ENCODE measurements at regions not wholly inside any gene's neighbourhood (a gene's known extent, or its start where the extent isn't known, plus 50 kb on each side); places are given as distances from the start of the nearest gene placed in this dataset.

DNA sequence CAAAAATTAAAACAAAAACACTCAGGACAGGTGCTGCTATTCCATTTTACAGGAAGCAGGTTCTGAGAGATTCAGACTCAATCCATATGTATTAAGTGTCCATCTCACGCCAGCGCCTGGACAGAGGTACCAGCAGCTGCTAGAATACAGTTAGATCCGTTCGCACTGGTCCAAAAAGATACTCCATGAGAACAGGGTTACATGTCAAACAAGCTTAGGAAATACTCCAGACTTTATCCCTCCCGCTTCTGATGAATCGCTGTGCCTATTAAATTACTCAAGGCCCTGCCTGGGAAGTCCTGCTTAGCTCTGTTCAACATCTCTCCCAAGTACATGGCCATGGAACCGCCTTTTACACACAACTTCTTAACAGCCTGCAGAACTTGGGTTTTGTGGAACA, 50.2 kb upstream of the SLC35C1 start:
- no peaks in the 10 kb centered on the region for H3K36me3 Mint-ChIP-seq
- H3K4me1 ChIP-seq (ENCODE audit: control insufficient read depth in 1 of 2, extremely low read depth in 1 of 2, insufficient read depth in 2 of 2, low read length in 2 of 2) = no peaks in the 10 kb centered on the region
- peaks cover 0 to 54% of the 10 kb centered on the region in 2 experiments for H3K27me3 ChIP-seq (replicated peaks in 1 of 2; ENCODE audit: control insufficient read depth in 2 of 2, extremely low read depth in 1 of 2, insufficient read depth in 2 of 2, low read length in 1 of 2)
- peaks cover 38 to 48% of the 10 kb centered on the region in 2 donors for H3K27me3 Mint-ChIP-seq
- no peaks in the 10 kb centered on the region for H3K4me1 Mint-ChIP-seq
- POLR2A ChIA-PET = no interaction called here
- H3K9me3 Mint-ChIP-seq = no peaks in the 10 kb centered on the region
- no peak overlapping the region for H3K4me3 Mint-ChIP-seq
- no peak overlapping the region for H3K27ac ChIP-seq (ENCODE audit: low read length)
- CTCF ChIA-PET = no interaction called here
- no peak overlapping the region for H3K27ac Mint-ChIP-seq
- 91% methylated on average over 7 of the region's 7 CpGs for WGBS (ENCODE audit: insufficient coverage)
- H3K9me3 ChIP-seq = no peaks in the 10 kb centered on the region
- no peak for DNase-seq
- no peak overlapping the region for H3K4me3 ChIP-seq (ENCODE audit: control insufficient read depth in 1 of 2, extremely low read depth in 1 of 2, low read length in 1 of 2)
- no peak for ATAC-seq (replicated peaks in 1 of 4)
- H3K36me3 ChIP-seq (ENCODE audit: control insufficient read depth in 2 of 2, extremely low read depth in 1 of 2, insufficient read depth in 1 of 2, low read length in 1 of 2) = no peaks in the 10 kb centered on the region

DNA sequence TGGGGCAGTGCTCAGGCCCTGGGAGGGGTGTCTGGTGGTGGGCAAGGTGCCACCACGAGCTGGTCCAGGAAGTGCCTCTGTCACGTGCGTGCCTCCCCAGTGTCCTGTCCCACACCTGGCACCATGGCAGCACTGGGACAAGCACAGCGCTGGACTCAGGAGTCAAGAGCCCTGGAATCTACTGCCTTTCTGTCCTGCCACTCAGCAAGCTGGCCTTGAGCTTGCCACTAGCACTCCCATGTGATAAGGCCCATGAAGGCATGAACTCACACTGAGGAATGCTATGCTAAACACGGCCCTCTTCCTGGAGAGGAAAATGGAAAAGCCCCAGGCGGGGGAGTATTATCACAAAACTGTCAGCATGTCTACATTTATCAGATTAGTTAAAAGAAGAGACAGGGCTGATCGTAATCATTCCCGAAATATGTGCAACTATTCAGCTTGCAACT, 50.7 kb upstream of the SLC35C1 start:
- Mint-ChIP-seq H3K9me3 (no peaks in the 10 kb centered on the region), H3K27me3 (peaks cover 41 to 48% of the 10 kb centered on the region in 2 donors), H3K27ac (no peak overlapping the region), H3K4me3 (no peak overlapping the region), H3K36me3 (no peaks in the 10 kb centered on the region), H3K4me1 (no peaks in the 10 kb centered on the region)
- POLR2A ChIA-PET = no interaction called here
- ATAC-seq (replicated peaks in 1 of 4) (no peak), DNase-seq (no peak)
- Histone ChIP-seq H3K4me1 (ENCODE audit: control insufficient read depth in 1 of 2, extremely low read depth in 1 of 2, insufficient read depth in 2 of 2, low read length in 2 of 2) (no peaks in the 10 kb centered on the region), H3K36me3 (ENCODE audit: control insufficient read depth in 2 of 2, extremely low read depth in 1 of 2, insufficient read depth in 1 of 2, low read length in 1 of 2) (no peaks in the 10 kb centered on the region), H3K27ac (ENCODE audit: low read length) (no peak overlapping the region), H3K4me3 (ENCODE audit: control insufficient read depth in 1 of 2, extremely low read depth in 1 of 2, low read length in 1 of 2) (no peak overlapping the region), H3K9me3 (no peaks in the 10 kb centered on the region), H3K27me3 (replicated peaks in 1 of 2; ENCODE audit: control insufficient read depth in 2 of 2, extremely low read depth in 1 of 2, insufficient read depth in 2 of 2, low read length in 1 of 2) (peaks cover 0 to 56% of the 10 kb centered on the region in 2 experiments)
- CTCF ChIA-PET = no interaction called here
- 57% methylated on average over 4 of the region's 8 CpGs for WGBS (ENCODE audit: insufficient coverage)

DNA sequence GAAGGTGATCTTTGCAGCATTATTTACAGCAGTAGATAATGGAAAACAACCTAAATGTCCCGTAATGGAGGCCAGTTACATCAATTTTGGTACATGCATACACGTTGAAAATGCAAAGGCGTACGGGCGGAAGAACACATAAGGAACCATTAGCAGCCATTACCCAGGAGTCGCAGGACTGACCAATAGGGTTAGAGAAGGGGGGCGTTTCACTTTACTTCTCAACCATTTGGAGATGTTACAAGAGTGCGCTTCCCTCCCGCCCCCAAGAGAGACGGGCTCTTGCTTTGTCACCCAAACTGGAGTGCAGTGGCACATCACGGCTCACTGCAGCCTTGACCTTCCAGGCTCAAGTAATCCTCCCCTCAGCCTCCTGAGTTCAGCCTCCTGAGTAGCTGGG, 52.8 kb upstream of the SLC35C1 start:
- CTCF ChIA-PET = no interaction called here

DNA sequence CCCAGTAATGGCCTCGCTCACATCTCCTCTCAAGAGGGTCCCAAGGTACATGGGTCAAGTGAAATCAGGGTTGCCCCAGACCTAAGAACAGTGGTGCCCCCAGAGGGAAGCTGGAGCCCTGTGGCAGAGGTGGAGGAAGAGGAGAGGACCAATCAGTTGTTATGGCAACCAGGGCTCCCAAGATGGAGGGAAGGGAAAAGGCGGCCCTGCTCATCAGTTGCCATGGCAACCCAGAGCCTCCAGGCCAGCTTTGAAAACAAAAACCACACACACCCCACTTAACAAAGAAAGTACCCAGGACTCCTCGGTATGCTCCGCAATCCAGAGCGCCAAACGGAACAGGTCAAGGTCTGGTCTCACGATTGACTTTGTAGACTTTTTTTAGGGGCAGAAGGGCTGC, 53.5 kb upstream of the SLC35C1 start:
- peaks cover 0 to 46% of the 10 kb centered on the region in 2 experiments for H3K27me3 ChIP-seq (replicated peaks in 1 of 2; ENCODE audit: control insufficient read depth in 2 of 2, extremely low read depth in 1 of 2, insufficient read depth in 2 of 2, low read length in 1 of 2)
- H3K4me1 ChIP-seq (ENCODE audit: control insufficient read depth in 1 of 2, extremely low read depth in 1 of 2, insufficient read depth in 2 of 2, low read length in 2 of 2) = no peaks in the 10 kb centered on the region
- H3K9me3 Mint-ChIP-seq = no peaks in the 10 kb centered on the region
- no peaks in the 10 kb centered on the region for H3K36me3 Mint-ChIP-seq
- no peak overlapping the region for H3K4me3 ChIP-seq (ENCODE audit: control insufficient read depth in 1 of 2, extremely low read depth in 1 of 2, low read length in 1 of 2)
- no peaks in the 10 kb centered on the region for H3K36me3 ChIP-seq (ENCODE audit: control insufficient read depth in 2 of 2, extremely low read depth in 1 of 2, insufficient read depth in 1 of 2, low read length in 1 of 2)
- H3K27me3 Mint-ChIP-seq = peaks cover 28 to 37% of the 10 kb centered on the region in 2 donors
- no peak overlapping the region for H3K4me3 Mint-ChIP-seq
- ChIA-PET CTCF (no interaction called here), POLR2A (no interaction called here)
- ATAC-seq (replicated peaks in 1 of 4) (no peak), DNase-seq (no peak)
- no peak overlapping the region for H3K27ac Mint-ChIP-seq
- no peaks in the 10 kb centered on the region for H3K4me1 Mint-ChIP-seq
- WGBS (ENCODE audit: insufficient coverage) = 80% methylated on average over 5 of the region's 7 CpGs
- no peaks in the 10 kb centered on the region for H3K9me3 ChIP-seq
- no peak overlapping the region for H3K27ac ChIP-seq (ENCODE audit: low read length)

More for the DNA sequence above, 52.8 kb upstream of the SLC35C1 start:
- no peak overlapping the region for H3K4me3 ChIP-seq (ENCODE audit: control insufficient read depth in 1 of 2, extremely low read depth in 1 of 2, low read length in 1 of 2)
- no peak overlapping the region for H3K4me3 Mint-ChIP-seq
- no peak overlapping the region for H3K27ac Mint-ChIP-seq
- peaks cover 0 to 48% of the 10 kb centered on the region in 2 experiments for H3K27me3 ChIP-seq (replicated peaks in 1 of 2; ENCODE audit: control insufficient read depth in 2 of 2, extremely low read depth in 1 of 2, insufficient read depth in 2 of 2, low read length in 1 of 2)
- H3K36me3 Mint-ChIP-seq = no peaks in the 10 kb centered on the region
- 94% methylated on average over 5 of the region's 11 CpGs for WGBS (ENCODE audit: insufficient coverage)
- no peak overlapping the region for H3K27ac ChIP-seq (ENCODE audit: low read length)
- no peaks in the 10 kb centered on the region for H3K9me3 Mint-ChIP-seq
- H3K4me1 Mint-ChIP-seq = no peaks in the 10 kb centered on the region
- H3K36me3 ChIP-seq (ENCODE audit: control insufficient read depth in 2 of 2, extremely low read depth in 1 of 2, insufficient read depth in 1 of 2, low read length in 1 of 2) = no peaks in the 10 kb centered on the region
- no peak for ATAC-seq (replicated peaks in 1 of 4)
- no peaks in the 10 kb centered on the region for H3K9me3 ChIP-seq
- POLR2A ChIA-PET = no interaction called here
- no peak for DNase-seq
- no peaks in the 10 kb centered on the region for H3K4me1 ChIP-seq (ENCODE audit: control insufficient read depth in 1 of 2, extremely low read depth in 1 of 2, insufficient read depth in 2 of 2, low read length in 2 of 2)
- peaks cover 33 to 42% of the 10 kb centered on the region in 2 donors for H3K27me3 Mint-ChIP-seq

DNA sequence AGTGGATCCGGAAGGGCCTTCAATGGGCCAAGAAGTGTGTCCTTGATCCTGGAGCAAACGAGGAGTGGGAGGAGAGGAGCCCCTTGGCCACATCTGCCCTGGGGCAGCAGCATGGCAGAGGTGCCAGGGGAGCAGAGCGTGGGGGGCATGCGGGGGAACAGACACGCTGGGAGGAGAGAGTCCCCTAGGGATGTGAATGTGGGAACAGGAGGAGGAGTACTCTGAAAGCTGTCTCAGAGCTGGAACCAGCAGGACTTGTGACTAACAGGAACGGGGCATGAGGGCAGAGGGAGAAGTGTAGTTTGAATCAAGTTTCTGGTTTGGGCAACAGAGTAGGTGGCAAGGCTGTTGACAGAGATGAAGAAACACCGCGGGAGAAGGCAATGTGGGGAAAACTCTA, 54.5 kb upstream of the SLC35C1 start:
- no peak for ATAC-seq (replicated peaks in 1 of 4)

DNA sequence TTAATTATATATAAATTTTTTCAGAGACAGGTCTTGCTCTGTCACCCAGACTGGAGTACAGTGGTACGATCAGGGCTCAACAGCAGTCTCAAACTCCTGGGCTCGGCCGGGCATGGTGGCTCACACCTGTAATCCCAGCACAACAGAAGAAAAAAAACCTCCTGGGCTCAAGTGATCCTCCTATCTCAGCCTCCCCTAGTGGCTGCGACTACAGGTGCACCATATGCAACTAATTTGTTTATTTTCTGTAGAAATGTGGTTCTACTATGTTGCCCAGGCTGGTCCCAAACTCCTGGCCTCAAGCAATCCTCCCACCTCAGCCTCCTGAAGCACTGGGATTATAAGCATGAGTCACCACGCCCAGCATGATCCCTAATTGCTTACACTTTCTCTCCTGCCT, 56.1 kb upstream of the SLC35C1 start:
- ATAC-seq (replicated peaks in 1 of 4) = no peak
- Mint-ChIP-seq H3K4me1 (no peaks in the 10 kb centered on the region), H3K27me3 (peaks cover 28 to 32% of the 10 kb centered on the region in 2 donors), H3K9me3 (no peaks in the 10 kb centered on the region), H3K36me3 (no peaks in the 10 kb centered on the region), H3K27ac (no peak overlapping the region), H3K4me3 (no peak overlapping the region)
- DNase-seq = no peak
- H3K4me1 ChIP-seq (ENCODE audit: control insufficient read depth in 1 of 2, extremely low read depth in 1 of 2, insufficient read depth in 2 of 2, low read length in 2 of 2) = no peaks in the 10 kb centered on the region
- no peaks in the 10 kb centered on the region for H3K9me3 ChIP-seq
- CTCF ChIA-PET = no interaction called here
- no peak overlapping the region for H3K4me3 ChIP-seq (ENCODE audit: control insufficient read depth in 1 of 2, extremely low read depth in 1 of 2, low read length in 1 of 2)
- peaks cover 0 to 33% of the 10 kb centered on the region in 2 experiments for H3K27me3 ChIP-seq (replicated peaks in 1 of 2; ENCODE audit: control insufficient read depth in 2 of 2, extremely low read depth in 1 of 2, insufficient read depth in 2 of 2, low read length in 1 of 2)
- H3K36me3 ChIP-seq (ENCODE audit: control insufficient read depth in 2 of 2, extremely low read depth in 1 of 2, insufficient read depth in 1 of 2, low read length in 1 of 2) = no peaks in the 10 kb centered on the region
- WGBS (ENCODE audit: insufficient coverage) = 80% methylated on average over 3 of the region's 5 CpGs
- POLR2A ChIA-PET = no interaction called here
- H3K27ac ChIP-seq (ENCODE audit: low read length) = no peak overlapping the region

More for the DNA sequence above, 54.5 kb upstream of the SLC35C1 start:
- H3K9me3 ChIP-seq = no peaks in the 10 kb centered on the region
- no peaks in the 10 kb centered on the region for H3K36me3 ChIP-seq (ENCODE audit: control insufficient read depth in 2 of 2, extremely low read depth in 1 of 2, insufficient read depth in 1 of 2, low read length in 1 of 2)
- DNase-seq = no peak
- H3K27ac ChIP-seq (ENCODE audit: low read length) = no peak overlapping the region
- 70% methylated on average over 4 of the region's 8 CpGs for WGBS (ENCODE audit: insufficient coverage)
- no peaks in the 10 kb centered on the region for H3K4me1 Mint-ChIP-seq
- H3K4me3 ChIP-seq (ENCODE audit: control insufficient read depth in 1 of 2, extremely low read depth in 1 of 2, low read length in 1 of 2) = no peak overlapping the region
- H3K27me3 ChIP-seq (replicated peaks in 1 of 2; ENCODE audit: control insufficient read depth in 2 of 2, extremely low read depth in 1 of 2, insufficient read depth in 2 of 2, low read length in 1 of 2) = peaks cover 0 to 37% of the 10 kb centered on the region in 2 experiments
- no peak overlapping the region for H3K27ac Mint-ChIP-seq
- H3K9me3 Mint-ChIP-seq = no peaks in the 10 kb centered on the region
- H3K36me3 Mint-ChIP-seq = no peaks in the 10 kb centered on the region
- CTCF ChIA-PET = no interaction called here
- no peaks in the 10 kb centered on the region for H3K4me1 ChIP-seq (ENCODE audit: control insufficient read depth in 1 of 2, extremely low read depth in 1 of 2, insufficient read depth in 2 of 2, low read length in 2 of 2)
- no peak overlapping the region for H3K4me3 Mint-ChIP-seq
- POLR2A ChIA-PET = no interaction called here
- peaks cover 28 to 34% of the 10 kb centered on the region in 2 donors for H3K27me3 Mint-ChIP-seq
